PC-3 (cell line): ENCODE measurements at regions not wholly inside any gene's neighbourhood (a gene's known extent, or its start where the extent isn't known, plus 50 kb on each side); places are given as distances from the start of the nearest gene placed in this dataset.

Experiments
- CTCF ChIP-seq: fragments of 300-600 bp; sonication (generic); conservative IDR thresholded peaks from 2 replicates; pipeline ENCODE4 v1.5.1; 2017; ENCODE audit warnings: antibody characterized with exemption, low read depth, mild to moderate bottlenecking, low read length
- EZH2 ChIP-seq: fragments of 300-600 bp; sonication (generic); IDR thresholded peaks from one replicate; pipeline ENCODE4 v1.6.1; 2017; ENCODE audit warnings: antibody characterized with exemption, mild to moderate bottlenecking, low read length; ENCODE audit not compliant: unreplicated experiment

DNA sequence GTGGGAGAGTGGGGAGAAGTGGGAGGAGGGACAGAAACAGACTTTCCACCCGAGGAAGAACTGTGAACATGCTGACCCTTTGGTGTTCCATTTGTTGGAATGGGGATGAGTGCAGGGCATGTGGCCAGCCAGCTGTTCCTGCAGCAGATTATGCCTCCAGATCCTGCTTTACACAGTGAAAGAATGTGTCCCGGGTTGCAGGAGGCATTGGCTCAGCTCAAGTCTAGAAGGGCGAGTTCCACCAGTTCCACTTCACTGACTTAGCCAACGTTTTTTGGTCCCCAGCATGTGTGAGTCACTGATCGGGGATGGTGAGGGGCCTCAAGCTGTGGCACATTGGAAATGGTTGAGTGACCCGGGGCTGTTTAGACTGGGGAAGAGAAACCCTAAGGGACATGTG lies 307.0 kb upstream of the ROPN1 start:
- TF ChIP-seq CTCF (no peak), EZH2 (no peak)
